HG02943 (cell line): ENCODE measurements at regions not wholly inside any gene's neighbourhood (a gene's known extent, or its start where the extent isn't known, plus 50 kb on each side); places are given as distances from the start of the nearest gene placed in this dataset.

Experiments
- ATAC-seq: cut with Tn5 transposase; IDR thresholded peaks from one replicate; pipeline ENCODE4 v1.9.1; 2021; ENCODE audit warnings: mild to moderate bottlenecking, low read depth, moderate library complexity; ENCODE audit not compliant: unreplicated experiment

GRCh38 chr11:28412029-28412428 is 303.8 kb downstream of the METTL15 start:
- no peak for ATAC-seq

GRCh38 chr11:28401446-28401845 is 293.3 kb downstream of the METTL15 start:
- ATAC-seq, result no peak

- ATAC-seq, result no peak
Measured at GRCh38 chr11:28400331-28401100, 292.3 kb downstream of the METTL15 start.

GRCh38 chr11:28393348-28393747 is 285.2 kb downstream of the METTL15 start:
- no peak for ATAC-seq

DNA sequence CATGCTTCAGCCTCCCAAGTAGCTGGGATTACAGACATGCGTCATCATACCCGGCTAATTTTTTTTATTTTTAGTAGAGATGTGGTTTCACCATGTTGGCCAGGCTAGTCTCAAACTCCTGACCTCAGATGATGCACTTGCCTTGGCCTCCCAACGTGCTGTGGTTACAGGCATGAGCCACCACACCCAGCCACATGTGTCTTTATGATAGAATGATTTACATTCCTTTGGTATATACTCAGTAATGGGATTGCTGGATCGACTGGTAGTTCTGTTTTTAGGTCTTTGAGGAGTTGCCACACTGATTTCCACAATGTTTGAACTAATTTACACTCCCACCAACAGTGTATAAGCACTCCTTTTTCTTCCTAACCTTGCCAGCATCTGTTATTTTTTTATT is 276.2 kb downstream of the METTL15 start:
- ATAC-seq, result no peak

DNA sequence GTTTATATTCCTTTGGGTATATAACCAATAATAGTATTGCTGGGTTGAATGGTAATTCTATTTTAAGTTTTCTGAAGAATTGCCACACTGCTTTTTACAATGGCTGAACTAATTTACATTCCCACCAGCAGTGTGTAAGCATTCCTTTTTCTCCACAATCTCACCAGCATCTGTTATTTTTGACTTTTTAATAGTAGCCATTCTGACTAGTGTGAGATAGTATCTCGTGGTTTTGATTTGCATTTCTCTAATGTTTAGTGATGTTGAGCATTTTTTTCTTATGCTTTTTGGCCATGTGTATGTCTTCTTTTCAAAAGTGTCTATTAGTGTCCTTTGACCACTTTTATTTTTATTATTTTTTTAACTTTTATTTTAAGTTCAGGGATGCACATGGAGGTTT is 275.3 kb downstream of the METTL15 start:
- ATAC-seq, result no peak
